OCI-LY1 (cell line): ENCODE measurements at regions not wholly inside any gene's neighbourhood (a gene's known extent, or its start where the extent isn't known, plus 50 kb on each side); places are given as distances from the start of the nearest gene placed in this dataset.

Source experiments
- H2AFZ ChIP-seq: fragments of 200-600 bp; sonication (generic), shearing (Covaris generic); 2 replicates; pipeline ENCODE4 v1.6.0; 2014; ENCODE audit warnings: antibody characterized with exemption, mild to moderate bottlenecking, low read length
- H3F3A ChIP-seq: fragments of 200-600 bp; sonication (generic), shearing (Covaris generic); 2 replicates; pipeline ENCODE4 v1.6.0; 2014; ENCODE audit warnings: mild to moderate bottlenecking, antibody characterized with exemption, low read length, moderate library complexity; ENCODE audit not compliant: insufficient read depth
- H3K27ac ChIP-seq: fragments of 200-600 bp; sonication (generic); 2 replicates; pipeline ENCODE4 v1.5.1; 2014; ENCODE audit warnings: low read length, mixed run types, mild to moderate bottlenecking, low read depth; ENCODE audit not compliant: poor library complexity, severe bottlenecking
- H3K27me3 ChIP-seq: fragments of 200-600 bp; sonication (generic); 2 replicates; pipeline ENCODE4 v1.6.0; 2014; ENCODE audit warnings: antibody characterized with exemption, mild to moderate bottlenecking, low read length, moderate library complexity; ENCODE audit not compliant: insufficient read depth
- H3K36me3 ChIP-seq: fragments of 200-600 bp; sonication (generic); 2 replicates; pipeline ENCODE4 v1.6.1; 2014; ENCODE audit warnings: mild to moderate bottlenecking, antibody characterized with exemption, low read length, moderate library complexity, mixed read lengths; ENCODE audit not compliant: insufficient read depth
- H3K4me1 ChIP-seq: fragments of 200-600 bp; sonication (generic); 2 replicates; pipeline ENCODE4 v1.5.1; 2014; ENCODE audit warnings: mild to moderate bottlenecking, low read length, moderate library complexity; ENCODE audit not compliant: insufficient read depth, severe bottlenecking
- H3K4me2 ChIP-seq: fragments of 200-600 bp; sonication (generic), shearing (Covaris generic); 2 replicates; pipeline ENCODE4 v1.6.1; 2014; ENCODE audit warnings: low read length
- H3K4me3 ChIP-seq: fragments of 200-600 bp; sonication (generic); 2 replicates; pipeline ENCODE4 v1.5.1; 2014; ENCODE audit warnings: low read length, low read depth, mild to moderate bottlenecking, mixed read lengths; ENCODE audit not compliant: poor library complexity, severe bottlenecking
- H3K79me2 ChIP-seq: fragments of 200-600 bp; shearing (Covaris generic); 2 replicates; pipeline ENCODE4 v1.6.1; 2016; ENCODE audit warnings: mixed run types, low read length, mixed read lengths; ENCODE audit not compliant: insufficient read depth
- H3K9ac ChIP-seq: fragments of 200-600 bp; sonication (generic), shearing (Covaris generic); 2 replicates; pipeline ENCODE4 v1.6.1; 2014; ENCODE audit warnings: mild to moderate bottlenecking, low read length, mixed read lengths
- H3K9me2 ChIP-seq: fragments of 200-600 bp; sonication (generic), shearing (Covaris generic); 2 replicates; pipeline ENCODE4 v1.6.1; 2014; ENCODE audit warnings: low read depth, mild to moderate bottlenecking, low read length, mixed read lengths
- H3K9me3 ChIP-seq: fragments of 200-600 bp; shearing (Covaris generic); 2 replicates; pipeline ENCODE4 v1.6.1; 2014; ENCODE audit warnings: low read length, mixed read lengths
- H4K20me1 ChIP-seq: fragments of 200-600 bp; sonication (generic), shearing (Covaris generic); 2 replicates; pipeline ENCODE4 v1.6.0; 2016; ENCODE audit warnings: mild to moderate bottlenecking, low read length; ENCODE audit not compliant: insufficient read depth
- CTCF ChIP-seq: fragments of 200-600 bp; sonication (generic), shearing (Covaris generic); IDR thresholded peaks from 2 replicates; pipeline ENCODE4 v1.5.1; 2017; ENCODE audit warnings: mild to moderate bottlenecking, antibody characterized with exemption, low read length, moderate library complexity, mixed read lengths
- EZH2 ChIP-seq: fragments of 200-600 bp; sonication (generic), shearing (Covaris generic); IDR thresholded peaks from 2 replicates; pipeline ENCODE4 v1.8.0; 2017; ENCODE audit warnings: borderline replicate concordance, mixed run types, mild to moderate bottlenecking, antibody characterized with exemption, low read length, moderate library complexity, mixed read lengths

- Histone ChIP-seq H3K4me2 (no peak overlapping the region), H3K27ac (no peak overlapping the region)
Measured at GRCh38 chr14:27026097-27026496, 428.3 kb upstream of the NOVA1 start.

GRCh38 chr14:27040552-27040951 is 442.7 kb upstream of the NOVA1 start:
- H3K4me1 ChIP-seq, result no peaks in the 10 kb centered on the region
- TF ChIP-seq CTCF (no peak), EZH2 (no peak)
- no peaks in the 10 kb centered on the region for H3K36me3 ChIP-seq
- no peaks in the 10 kb centered on the region for H3K79me2 ChIP-seq
- no peak overlapping the region for H3K9ac ChIP-seq
- H3F3A ChIP-seq, result no peaks in the 10 kb centered on the region
- H3K4me2 ChIP-seq, result no peak overlapping the region
- H3K9me3 ChIP-seq, result no peaks in the 10 kb centered on the region
- no peaks in the 10 kb centered on the region for H4K20me1 ChIP-seq
- H3K9me2 ChIP-seq, result no peaks in the 10 kb centered on the region
- H3K4me3 ChIP-seq, result no peak overlapping the region
- no peak overlapping the region for H3K27ac ChIP-seq
- H2AFZ ChIP-seq, result no peak overlapping the region
- no peaks in the 10 kb centered on the region for H3K27me3 ChIP-seq

More at GRCh38 chr14:27026097-27026496, 428.3 kb upstream of the NOVA1 start:
- no peaks in the 10 kb centered on the region for H3K27me3 ChIP-seq
- H3K79me2 ChIP-seq, result no peaks in the 10 kb centered on the region
- no peak for TF ChIP-seq CTCF
- no peak for TF ChIP-seq EZH2
- H3K4me1 ChIP-seq, result no peaks in the 10 kb centered on the region
- no peak overlapping the region for H3K9ac ChIP-seq
- H3F3A ChIP-seq, result no peaks in the 10 kb centered on the region
- H4K20me1 ChIP-seq, result no peaks in the 10 kb centered on the region
- no peaks in the 10 kb centered on the region; the same call in 1 of the 2 replicates for H3K9me2 ChIP-seq
- H2AFZ ChIP-seq, result no peak overlapping the region
- no peaks in the 10 kb centered on the region for H3K36me3 ChIP-seq
- no peaks in the 10 kb centered on the region for H3K9me3 ChIP-seq
- H3K4me3 ChIP-seq, result no peak overlapping the region

GRCh38 chr14:27049701-27050100 is 451.9 kb upstream of the NOVA1 start:
- H3K9me2 ChIP-seq, result no peaks in the 10 kb centered on the region
- no peaks in the 10 kb centered on the region for H3K79me2 ChIP-seq
- TF ChIP-seq EZH2 (no peak), CTCF (no peak)
- H3K9ac ChIP-seq, result no peak overlapping the region
- no peak overlapping the region for H3K27ac ChIP-seq
- no peaks in the 10 kb centered on the region for H3K4me1 ChIP-seq
- H3K36me3 ChIP-seq, result no peaks in the 10 kb centered on the region
- no peaks in the 10 kb centered on the region for H3K9me3 ChIP-seq
- no peaks in the 10 kb centered on the region for H4K20me1 ChIP-seq
- no peak overlapping the region for H2AFZ ChIP-seq
- no peaks in the 10 kb centered on the region for H3K27me3 ChIP-seq
- no peak overlapping the region for H3K4me2 ChIP-seq
- H3F3A ChIP-seq, result no peaks in the 10 kb centered on the region
- H3K4me3 ChIP-seq, result no peak overlapping the region
